ENCODE measurements at regions not wholly inside any gene's neighbourhood (a gene's known extent, or its start where the extent isn't known, plus 50 kb on each side); places are given as distances from the start of the nearest gene placed in this dataset.

DNA sequence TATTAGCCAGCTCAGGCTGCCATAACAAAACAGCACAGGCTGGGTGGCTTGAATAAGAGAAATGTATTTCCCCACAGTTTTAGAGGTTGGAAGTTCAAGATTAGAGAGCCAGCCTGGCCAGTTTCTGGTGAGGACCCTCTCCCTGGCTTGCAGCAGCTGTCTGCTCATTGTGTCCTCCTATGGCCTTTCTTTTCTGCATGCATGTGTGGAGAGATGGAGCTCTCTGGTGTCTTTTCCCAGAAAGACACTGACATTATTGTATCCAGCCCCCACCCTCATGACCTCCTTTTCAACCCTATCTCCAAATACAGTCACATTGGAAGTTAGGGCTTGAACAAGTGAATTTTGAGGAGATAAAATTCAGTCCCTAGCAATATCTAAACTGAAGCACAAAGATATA, 263.8 kb upstream of the PABPC4L start:
- Mint-ChIP-seq H3K27me3 (no peaks in the 10 kb centered on the region), H3K4me1 (no peaks in the 10 kb centered on the region), H3K36me3 (no peaks in the 10 kb centered on the region), H3K27ac (no peak overlapping the region), H3K9me3 (peaks cover 0 to 13% (median 2%) of the 10 kb centered on the region in 8 donors), H3K4me3 (no peak overlapping the region)
- ChIA-PET CTCF (ENCODE audit: partially characterized antibody) (no interaction called here), POLR2A (ENCODE audit: partially characterized antibody) (no interaction called here)
- H3K4me1 ChIP-seq (ENCODE audit: insufficient read depth, low read length), result no peaks in the 10 kb centered on the region
- intact Hi-C loops (cut with micrococcal nuclease), result no loop called here
- H3K4me3 ChIP-seq (ENCODE audit: low read length in 2 of 2), result no peak overlapping the region
- H3K27me3 ChIP-seq (ENCODE audit: insufficient read depth, low read length), result no peaks in the 10 kb centered on the region
- no peaks in the 10 kb centered on the region for H3K36me3 ChIP-seq (ENCODE audit: insufficient read depth, low read length)
- peaks cover 0 to 3% of the 10 kb centered on the region in 2 donors for H3K9me3 ChIP-seq (ENCODE audit: control insufficient read depth in 1 of 2, low read length in 2 of 2)
- no peak for DNase-seq
- H3K27ac ChIP-seq (ENCODE audit: low read depth, low read length), result no peak overlapping the region

DNA sequence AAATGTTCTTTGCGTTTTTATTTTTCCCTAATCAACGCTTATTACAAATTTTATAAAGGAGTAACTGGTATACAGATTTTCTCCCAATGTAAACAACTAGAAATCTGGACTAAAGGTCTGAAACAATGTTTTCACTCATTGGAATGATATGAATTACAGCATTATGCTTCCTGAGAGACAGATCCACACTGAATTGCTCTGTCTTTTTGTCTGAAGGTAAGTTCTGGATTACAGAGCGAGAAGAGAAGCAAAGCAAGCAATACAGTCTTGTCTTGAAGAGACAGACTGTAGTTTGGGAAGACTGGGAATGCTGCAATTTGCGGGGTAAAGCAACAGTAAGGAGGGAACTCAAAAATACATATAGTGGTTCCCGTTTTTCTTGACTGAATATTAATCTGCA, 262.2 kb upstream of the PABPC4L start:
- H3K27ac ChIP-seq (ENCODE audit: low read depth, low read length), result no peak overlapping the region
- no peaks in the 10 kb centered on the region for H3K27me3 Mint-ChIP-seq
- peaks cover 0 to 3% of the 10 kb centered on the region in 2 donors for H3K9me3 ChIP-seq (ENCODE audit: control insufficient read depth in 1 of 2, low read length in 2 of 2)
- no peaks in the 10 kb centered on the region for H3K36me3 Mint-ChIP-seq
- DNase-seq, result no peak
- POLR2A ChIA-PET (ENCODE audit: partially characterized antibody), result no interaction called here
- no peak overlapping the region for H3K27ac Mint-ChIP-seq
- H3K4me1 Mint-ChIP-seq, result no peaks in the 10 kb centered on the region
- H3K27me3 ChIP-seq (ENCODE audit: insufficient read depth, low read length), result no peaks in the 10 kb centered on the region
- no peak overlapping the region for H3K4me3 ChIP-seq (ENCODE audit: low read length in 2 of 2)
- CTCF ChIA-PET (ENCODE audit: partially characterized antibody), result no interaction called here
- intact Hi-C loops (cut with micrococcal nuclease), result no loop called here
- H3K36me3 ChIP-seq (ENCODE audit: insufficient read depth, low read length), result no peaks in the 10 kb centered on the region
- peaks cover 0 to 16% (median 6%) of the 10 kb centered on the region in 8 donors for H3K9me3 Mint-ChIP-seq
- H3K4me1 ChIP-seq (ENCODE audit: insufficient read depth, low read length), result no peaks in the 10 kb centered on the region
- no peak overlapping the region for H3K4me3 Mint-ChIP-seq

DNA sequence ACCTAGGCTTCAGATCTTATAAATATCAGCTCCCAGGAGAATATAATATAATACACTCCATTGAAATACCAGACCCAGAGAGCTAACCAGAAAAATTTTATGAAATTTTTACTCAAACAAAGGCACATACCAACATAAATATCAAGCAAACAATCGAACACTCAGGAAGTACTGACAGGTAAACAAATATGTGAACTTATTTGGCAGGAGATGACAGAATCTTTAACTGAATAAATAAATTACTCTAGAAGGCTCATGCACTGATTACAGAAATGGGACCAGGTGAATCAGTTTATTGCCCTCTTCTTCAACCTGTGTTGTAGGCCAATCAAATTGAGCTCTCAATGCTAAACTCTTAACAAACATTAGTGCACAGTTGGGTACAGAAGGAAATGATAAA, 225.2 kb upstream of the PABPC4L start:
- intact Hi-C loops (cut with micrococcal nuclease), result no loop called here
- CTCF ChIA-PET (ENCODE audit: partially characterized antibody), result no interaction called here
- Histone ChIP-seq H3K36me3 (ENCODE audit: insufficient read depth, low read length) (no peaks in the 10 kb centered on the region), H3K27me3 (ENCODE audit: insufficient read depth, low read length) (no peaks in the 10 kb centered on the region), H3K4me1 (ENCODE audit: insufficient read depth, low read length) (no peaks in the 10 kb centered on the region), H3K9me3 (ENCODE audit: control insufficient read depth in 1 of 2, low read length in 2 of 2) (no peaks in the 10 kb centered on the region), H3K27ac (ENCODE audit: low read depth, low read length) (no peak overlapping the region), H3K4me3 (ENCODE audit: low read length in 2 of 2) (no peak overlapping the region)
- Mint-ChIP-seq H3K27me3 (no peaks in the 10 kb centered on the region), H3K4me1 (no peaks in the 10 kb centered on the region), H3K9me3 (peaks cover 0 to 16% (median 2%) of the 10 kb centered on the region in 8 donors), H3K36me3 (no peaks in the 10 kb centered on the region), H3K27ac (no peak overlapping the region), H3K4me3 (no peak overlapping the region)
- POLR2A ChIA-PET (ENCODE audit: partially characterized antibody), result no interaction called here
- no peak for DNase-seq

DNA sequence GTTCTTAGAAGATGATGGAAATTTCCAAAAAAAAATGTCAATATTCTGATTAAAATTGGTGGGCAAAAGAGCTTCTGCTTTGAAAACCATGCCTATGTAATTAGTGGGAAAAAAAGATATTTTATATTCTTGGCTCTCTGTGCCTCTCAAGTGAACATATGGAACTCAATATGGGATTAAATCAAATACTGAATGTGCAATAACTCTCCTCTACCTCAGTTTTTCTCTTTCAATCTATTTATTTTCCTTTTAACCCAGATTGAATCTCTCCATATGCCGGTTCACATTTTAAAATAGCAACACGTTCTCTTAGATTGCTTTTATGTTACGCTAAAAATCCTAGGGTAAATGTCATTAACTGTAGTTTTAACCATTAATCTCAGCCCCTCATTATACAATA, 224.2 kb upstream of the PABPC4L start:
- no peak overlapping the region for H3K27ac Mint-ChIP-seq
- no peak overlapping the region for H3K4me3 Mint-ChIP-seq
- intact Hi-C loops (cut with micrococcal nuclease), result no loop called here
- no peaks in the 10 kb centered on the region for H3K4me1 Mint-ChIP-seq
- H3K9me3 Mint-ChIP-seq, result peaks cover 0 to 15% (median 2%) of the 10 kb centered on the region in 8 donors
- ChIA-PET POLR2A (ENCODE audit: partially characterized antibody) (no interaction called here), CTCF (ENCODE audit: partially characterized antibody) (no interaction called here)
- Histone ChIP-seq H3K4me3 (ENCODE audit: low read length in 2 of 2) (no peak overlapping the region), H3K4me1 (ENCODE audit: insufficient read depth, low read length) (no peaks in the 10 kb centered on the region), H3K36me3 (ENCODE audit: insufficient read depth, low read length) (no peaks in the 10 kb centered on the region), H3K27ac (ENCODE audit: low read depth, low read length) (no peak overlapping the region), H3K9me3 (ENCODE audit: control insufficient read depth in 1 of 2, low read length in 2 of 2) (no peaks in the 10 kb centered on the region), H3K27me3 (ENCODE audit: insufficient read depth, low read length) (no peaks in the 10 kb centered on the region)
- no peaks in the 10 kb centered on the region for H3K36me3 Mint-ChIP-seq
- no peaks in the 10 kb centered on the region for H3K27me3 Mint-ChIP-seq
- no peak for DNase-seq

DNA sequence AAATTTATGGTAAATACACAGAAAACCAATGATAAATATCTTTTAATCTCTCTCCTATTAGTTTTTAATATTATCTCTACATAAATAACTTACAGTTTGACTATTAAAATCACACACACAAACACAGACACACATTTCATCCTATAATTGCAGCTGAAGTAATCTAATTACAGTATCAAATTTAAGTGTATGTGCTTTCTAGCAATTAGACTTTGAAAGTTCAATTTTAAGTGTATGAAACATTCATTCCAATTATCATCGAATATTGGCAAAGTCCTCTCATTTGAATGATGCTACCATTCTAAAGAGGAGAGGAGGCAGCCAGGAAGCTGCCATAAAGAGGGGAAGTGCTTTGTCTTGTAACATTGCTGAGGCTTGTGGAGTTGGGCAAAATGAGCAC, 221.2 kb upstream of the PABPC4L start:
- Mint-ChIP-seq H3K9me3 (peaks cover 0 to 15% (median 3%) of the 10 kb centered on the region in 8 donors), H3K27ac (no peak overlapping the region), H3K27me3 (no peaks in the 10 kb centered on the region), H3K4me1 (no peaks in the 10 kb centered on the region), H3K4me3 (no peak overlapping the region), H3K36me3 (no peaks in the 10 kb centered on the region)
- Histone ChIP-seq H3K27ac (ENCODE audit: low read depth, low read length) (no peak overlapping the region), H3K9me3 (ENCODE audit: control insufficient read depth in 1 of 2, low read length in 2 of 2) (no peaks in the 10 kb centered on the region), H3K4me1 (ENCODE audit: insufficient read depth, low read length) (no peaks in the 10 kb centered on the region), H3K36me3 (ENCODE audit: insufficient read depth, low read length) (no peaks in the 10 kb centered on the region), H3K4me3 (ENCODE audit: low read length in 2 of 2) (no peak overlapping the region), H3K27me3 (ENCODE audit: insufficient read depth, low read length) (no peaks in the 10 kb centered on the region)
- intact Hi-C loops (cut with micrococcal nuclease), result no loop called here
- no peak for DNase-seq
- ChIA-PET CTCF (ENCODE audit: partially characterized antibody) (no interaction called here), POLR2A (ENCODE audit: partially characterized antibody) (no interaction called here)

DNA sequence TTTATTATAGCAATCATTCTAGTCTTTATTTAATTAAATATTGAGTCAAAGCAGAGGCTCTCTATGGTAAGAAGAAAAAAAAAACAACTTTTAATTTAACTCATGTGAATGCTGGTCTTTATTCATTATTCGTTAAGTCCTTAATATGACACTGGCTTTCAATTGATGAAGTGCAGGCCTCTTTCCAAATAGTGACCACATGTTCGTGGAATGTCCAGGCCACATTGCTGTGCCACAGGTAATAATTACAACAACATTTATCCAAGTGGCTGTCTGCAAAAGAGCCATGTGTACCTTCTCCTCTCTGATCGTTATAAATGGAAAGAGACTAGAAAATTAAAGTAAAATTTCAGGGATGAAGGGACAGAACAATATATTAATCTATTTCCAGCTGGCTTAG, 220.1 kb upstream of the PABPC4L start:
- Mint-ChIP-seq H3K4me1 (no peaks in the 10 kb centered on the region), H3K4me3 (no peak overlapping the region), H3K9me3 (peaks cover 0 to 15% (median 3%) of the 10 kb centered on the region in 8 donors), H3K27me3 (no peaks in the 10 kb centered on the region), H3K36me3 (no peaks in the 10 kb centered on the region), H3K27ac (no peak overlapping the region)
- no peak for DNase-seq
- ChIA-PET CTCF (ENCODE audit: partially characterized antibody) (no interaction called here), POLR2A (ENCODE audit: partially characterized antibody) (no interaction called here)
- intact Hi-C loops (cut with micrococcal nuclease), result no loop called here
- Histone ChIP-seq H3K4me1 (ENCODE audit: insufficient read depth, low read length) (no peaks in the 10 kb centered on the region), H3K27ac (ENCODE audit: low read depth, low read length) (no peak overlapping the region), H3K27me3 (ENCODE audit: insufficient read depth, low read length) (no peaks in the 10 kb centered on the region), H3K9me3 (ENCODE audit: control insufficient read depth in 1 of 2, low read length in 2 of 2) (no peaks in the 10 kb centered on the region), H3K36me3 (ENCODE audit: insufficient read depth, low read length) (no peaks in the 10 kb centered on the region), H3K4me3 (ENCODE audit: low read length in 2 of 2) (no peak overlapping the region)

DNA sequence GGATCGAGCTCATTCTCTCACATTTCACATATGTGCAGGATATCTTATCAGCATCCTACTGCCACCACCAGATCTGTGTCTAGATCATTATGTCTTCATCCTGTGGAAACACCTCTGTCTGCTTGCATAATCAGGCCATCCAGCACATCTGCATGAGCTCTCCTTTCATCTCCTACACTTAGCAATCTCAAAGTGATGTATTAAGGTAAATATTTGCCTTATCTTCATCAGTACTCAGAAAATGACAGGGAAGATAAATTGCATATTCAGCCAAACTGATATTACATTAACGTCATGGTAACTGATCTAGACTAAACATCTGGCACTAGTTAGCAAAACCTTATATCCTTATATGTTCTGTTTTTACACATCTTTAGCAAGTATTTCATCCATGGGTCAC, 207.3 kb upstream of the PABPC4L start:
- Histone ChIP-seq H3K4me1 (ENCODE audit: insufficient read depth, low read length) (no peaks in the 10 kb centered on the region), H3K27ac (ENCODE audit: low read depth, low read length) (no peak overlapping the region), H3K27me3 (ENCODE audit: insufficient read depth, low read length) (no peaks in the 10 kb centered on the region), H3K36me3 (ENCODE audit: insufficient read depth, low read length) (no peaks in the 10 kb centered on the region), H3K4me3 (ENCODE audit: low read length in 2 of 2) (no peak overlapping the region), H3K9me3 (ENCODE audit: control insufficient read depth in 1 of 2, low read length in 2 of 2) (no peaks in the 10 kb centered on the region)
- Mint-ChIP-seq H3K9me3 (peaks cover 0 to 6% (median under 1%) of the 10 kb centered on the region in 8 donors), H3K4me1 (no peaks in the 10 kb centered on the region), H3K27ac (no peak overlapping the region), H3K27me3 (no peaks in the 10 kb centered on the region), H3K36me3 (no peaks in the 10 kb centered on the region), H3K4me3 (no peak overlapping the region)
- CTCF ChIA-PET (ENCODE audit: partially characterized antibody), result no interaction called here
- no peak for DNase-seq
- intact Hi-C loops (cut with micrococcal nuclease), result no loop called here
- POLR2A ChIA-PET (ENCODE audit: partially characterized antibody), result no interaction called here

DNA sequence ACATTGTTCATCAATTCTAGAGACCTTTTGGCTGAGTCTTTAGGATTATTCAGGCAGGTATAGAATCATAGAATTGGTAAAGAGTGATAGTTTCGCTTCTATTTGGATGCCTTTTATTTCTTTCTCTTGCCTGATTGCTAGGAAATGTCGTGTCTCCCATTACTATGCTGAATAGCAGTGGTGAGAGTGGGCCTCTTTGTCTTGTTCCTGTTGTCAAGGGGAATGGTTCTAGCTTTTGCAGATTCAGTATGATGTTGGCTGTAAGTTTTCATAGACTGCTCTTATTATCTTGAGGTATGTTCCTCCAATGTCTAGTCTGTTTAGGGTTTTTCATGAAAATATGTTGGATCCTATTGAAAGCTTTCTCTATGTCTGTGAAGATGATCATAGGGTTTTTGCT, 200.2 kb upstream of the PABPC4L start:
- no peak overlapping the region for H3K27ac ChIP-seq (ENCODE audit: low read depth, low read length)
- Mint-ChIP-seq H3K27ac (no peak overlapping the region), H3K27me3 (no peaks in the 10 kb centered on the region), H3K9me3 (peaks cover 0 to 34% (median 13%) of the 10 kb centered on the region in 8 donors), H3K4me1 (no peaks in the 10 kb centered on the region), H3K4me3 (no peak overlapping the region), H3K36me3 (no peaks in the 10 kb centered on the region)
- ChIA-PET CTCF (ENCODE audit: partially characterized antibody) (no interaction called here), POLR2A (ENCODE audit: partially characterized antibody) (no interaction called here)
- no peaks in the 10 kb centered on the region for H3K27me3 ChIP-seq (ENCODE audit: insufficient read depth, low read length)
- DNase-seq, result no peak
- intact Hi-C loops (cut with micrococcal nuclease), result no loop called here
- no peaks in the 10 kb centered on the region for H3K9me3 ChIP-seq (ENCODE audit: control insufficient read depth in 1 of 2, low read length in 2 of 2)
- no peaks in the 10 kb centered on the region for H3K4me1 ChIP-seq (ENCODE audit: insufficient read depth, low read length)
- no peaks in the 10 kb centered on the region for H3K36me3 ChIP-seq (ENCODE audit: insufficient read depth, low read length)
- no peak overlapping the region for H3K4me3 ChIP-seq (ENCODE audit: low read length in 2 of 2)
